ENCODE measurements at regions not wholly inside any gene's neighbourhood (a gene's known extent, or its start where the extent isn't known, plus 50 kb on each side); places are given as distances from the start of the nearest gene placed in this dataset.

- no peak overlapping the region for H3K27ac Mint-ChIP-seq
- no peak for TF ChIP-seq CTCF (IDR thresholded peaks at IDR 0.05; ENCODE audit: unreplicated experiment)
- peaks cover 5% of the 10 kb centered on the region for H3K9me3 Mint-ChIP-seq (ENCODE audit: low read depth)
- no peak overlapping the region for H3K4me3 Mint-ChIP-seq (ENCODE audit: low read depth)
- peaks cover 30% of the 10 kb centered on the region for H3K27me3 Mint-ChIP-seq
- peaks cover 2% of the 10 kb centered on the region for H3K4me1 Mint-ChIP-seq (ENCODE audit: low read depth)
- DNase-seq (ENCODE audit: low spot score, unreplicated experiment): no peak
- H3K36me3 Mint-ChIP-seq (ENCODE audit: insufficient read depth): no peaks in the 10 kb centered on the region
These were observed 128.6 kb upstream of the SNX19 start for GRCh38 chr11:131044851-131045250.

- Mint-ChIP-seq H3K9me3 (ENCODE audit: low read depth) (peaks cover 11% of the 10 kb centered on the region), H3K27me3 (peaks cover 17% of the 10 kb centered on the region), H3K4me3 (ENCODE audit: low read depth) (no peak overlapping the region), H3K27ac (no peak overlapping the region), H3K4me1 (ENCODE audit: low read depth) (peaks cover 1% of the 10 kb centered on the region), H3K36me3 (ENCODE audit: insufficient read depth) (no peaks in the 10 kb centered on the region)
- TF ChIP-seq CTCF (IDR thresholded peaks at IDR 0.05; ENCODE audit: unreplicated experiment): no peak
- DNase-seq (ENCODE audit: low spot score, unreplicated experiment): no peak
These were observed 136.1 kb upstream of the SNX19 start for GRCh38 chr11:131052367-131052766.

- H3K4me1 Mint-ChIP-seq (ENCODE audit: low read depth): peaks cover 3% of the 10 kb centered on the region
- peaks cover 19% of the 10 kb centered on the region for H3K27me3 Mint-ChIP-seq
- TF ChIP-seq CTCF (IDR thresholded peaks at IDR 0.05; ENCODE audit: unreplicated experiment): no peak
- no peak overlapping the region for H3K27ac Mint-ChIP-seq
- no peaks in the 10 kb centered on the region for H3K9me3 Mint-ChIP-seq (ENCODE audit: low read depth)
- H3K4me3 Mint-ChIP-seq (ENCODE audit: low read depth): no peak overlapping the region
- no peak for DNase-seq (ENCODE audit: low spot score, unreplicated experiment)
- H3K36me3 Mint-ChIP-seq (ENCODE audit: insufficient read depth): no peaks in the 10 kb centered on the region
These were observed 139.8 kb upstream of the SNX19 start for GRCh38 chr11:131056036-131056435.

- no peak for DNase-seq (ENCODE audit: low spot score, unreplicated experiment)
- TF ChIP-seq CTCF (IDR thresholded peaks at IDR 0.05; ENCODE audit: unreplicated experiment): no peak
- Mint-ChIP-seq H3K27ac (no peak overlapping the region), H3K27me3 (peaks cover 26% of the 10 kb centered on the region), H3K9me3 (ENCODE audit: low read depth) (no peaks in the 10 kb centered on the region), H3K4me3 (ENCODE audit: low read depth) (no peak overlapping the region), H3K36me3 (ENCODE audit: insufficient read depth) (no peaks in the 10 kb centered on the region), H3K4me1 (ENCODE audit: low read depth) (peaks cover 5% of the 10 kb centered on the region)
These were observed 147.4 kb upstream of the SNX19 start for GRCh38 chr11:131063638-131064037.

GRCh38 chr11:131064373-131064991, 148.2 kb upstream of the SNX19 start:
- Mint-ChIP-seq H3K27me3 (peaks cover 26% of the 10 kb centered on the region), H3K27ac (no peak overlapping the region), H3K36me3 (ENCODE audit: insufficient read depth) (no peaks in the 10 kb centered on the region)

More at GRCh38 chr11:131064373-131064991, 148.2 kb upstream of the SNX19 start:
- Mint-ChIP-seq H3K4me3 (ENCODE audit: low read depth) (no peak overlapping the region), H3K4me1 (ENCODE audit: low read depth) (peaks cover 5% of the 10 kb centered on the region), H3K9me3 (ENCODE audit: low read depth) (no peaks in the 10 kb centered on the region)
- peak; percentile 95 for TF ChIP-seq CTCF (IDR thresholded peaks at IDR 0.05; ENCODE audit: unreplicated experiment)
- peak; percentile 48 for DNase-seq (ENCODE audit: low spot score, unreplicated experiment)

All from progenitor cell of endocrine pancreas (in vitro differentiated cells).